CD4-positive, alpha-beta T cell (primary cell): ENCODE measurements at regions not wholly inside any gene's neighbourhood (a gene's known extent, or its start where the extent isn't known, plus 50 kb on each side); places are given as distances from the start of the nearest gene placed in this dataset. TPM values are rescaled to one million over a fixed set of nuclear protein-coding genes. Genes with fewer than 3 reads are reported as not detected.

Experiments
- ATAC-seq: fragments of 200-7000 bp; cut with Tn5 transposase; one replicate; pipeline ENCODE4 v1.10.0; 2022; ENCODE audit warnings: mild to moderate bottlenecking; ENCODE audit not compliant: poor library complexity
- CTCF ChIA-PET: fragments of 350-600 bp; sonication (Branson Sonifier 250); formaldehyde crosslinking; loops from one replicate; lab custom pipeline; 2021; ENCODE audit warnings: antibody characterized with exemption, inconsistent platforms; lab: Charles Lee
- POLR2A ChIA-PET: fragments of 350-600 bp; sonication (Branson Sonifier 250); formaldehyde crosslinking; loops from one replicate; lab custom pipeline; 2021; ENCODE audit warnings: antibody characterized with exemption, inconsistent platforms; lab: Charles Lee
- DNase-seq, 14 experiments: peaks; one replicate each; pipeline ENCODE4 v3.0.0-alpha.2; 2013 to 2020; ENCODE audit warnings: mixed read lengths in 2 of 14
- H3K27ac ChIP-seq, 2 donors: one replicate each; pipeline versions ENCODE4 v1.5.1 to v1.7.0; 2013; ENCODE audit warnings: low read length in 2 of 2, low read depth in 1 of 2, mild to moderate bottlenecking in 1 of 2
- H3K27me3 ChIP-seq, 2 experiments: 1 replicate in 1 of 2; 2 replicates in 1 of 2; pipeline versions ENCODE4 v1.6.1 to v1.7.0; 2013; ENCODE audit warnings: low read length in 2 of 2, control low read depth in 1 of 2, mild to moderate bottlenecking in 1 of 2, moderate library complexity in 1 of 2; ENCODE audit not compliant: insufficient read depth in 2 of 2, control insufficient read depth in 1 of 2
- H3K36me3 ChIP-seq: one replicate; pipeline ENCODE4 v1.6.1; 2013; ENCODE audit warnings: low read length, control low read depth; ENCODE audit not compliant: insufficient read depth
- H3K4me1 ChIP-seq: one replicate; pipeline ENCODE4 v1.6.1; 2013; ENCODE audit warnings: low read length, control low read depth; ENCODE audit not compliant: insufficient read depth
- H3K4me3 ChIP-seq: one replicate; pipeline ENCODE4 v1.5.1; 2013; ENCODE audit warnings: mild to moderate bottlenecking, low read length, moderate library complexity
- H3K9me3 ChIP-seq, 2 experiments: 1 replicate in 1 of 2; 2 replicates in 1 of 2; pipeline versions ENCODE4 v1.6.1 to v1.7.0; 2013; ENCODE audit warnings: low read length in 2 of 2, mild to moderate bottlenecking in 2 of 2, control low read depth in 1 of 2, moderate library complexity in 1 of 2; ENCODE audit not compliant: control insufficient read depth in 1 of 2, insufficient read depth in 1 of 2
- H3K27ac Mint-ChIP-seq: one replicate; pipeline ENCODE4 v1.8.0; 2020; ENCODE audit warnings: mixed read lengths
- H3K27me3 Mint-ChIP-seq: one replicate; pipeline ENCODE4 v1.8.0; 2021; ENCODE audit warnings: mixed read lengths
- H3K36me3 Mint-ChIP-seq: one replicate; pipeline ENCODE4 v1.8.0; 2021; ENCODE audit warnings: low read depth, mixed read lengths
- H3K4me1 Mint-ChIP-seq: one replicate; pipeline ENCODE4 v1.8.0; 2021; ENCODE audit warnings: low read depth, mixed read lengths
- H3K4me3 Mint-ChIP-seq: one replicate; pipeline ENCODE4 v1.8.0; 2020; ENCODE audit warnings: mild to moderate bottlenecking, mixed read lengths
- H3K9me3 Mint-ChIP-seq: one replicate; pipeline ENCODE4 v1.8.0; 2020; ENCODE audit warnings: mixed read lengths
- CTCF ChIP-seq: fragments of 200-600 bp; IDR thresholded peaks from one replicate; pipeline ENCODE4 v1.8.0; 2022; ENCODE audit warnings: antibody characterized with exemption, mild to moderate bottlenecking
- intact Hi-C, 2 experiments: fragments of 100-400 bp; cut with DNase I in 1 of 2; cut with micrococcal nuclease in 1 of 2; formaldehyde crosslinking; loops; one replicate each; pipeline versions ENCODE4 v1.15.1 to v1.9.0; 2023 to 2025; cut with DNase I, micrococcal nuclease
- microRNA-seq: library from miRNA; unstranded; fragments of <30 nt; microRNA quantifications from one replicate; pipeline ENCODE4 v1.2.0, GENCODE V29; 2021; ENCODE audit warnings: borderline microRNAs expressed, borderline replicate concordance

GRCh38 chr5:154529282-154529681 lies 51.3 kb upstream of the HAND1 start:
- CTCF ChIA-PET = interaction anchor here (1.4 kb wide), 1 partner anchor 9 kb away, joined by 3 read pairs; no protein-coding TSS in a partner anchor
- no peak for DNase-seq
- no peaks in the 10 kb centered on the region for H3K9me3 Mint-ChIP-seq
- H3K27me3 Mint-ChIP-seq = peaks cover 43% of the 10 kb centered on the region
- intact Hi-C loops = no loop called here
- H3K36me3 Mint-ChIP-seq = no peaks in the 10 kb centered on the region
- no peaks in the 10 kb centered on the region for H3K4me1 Mint-ChIP-seq
- no peak overlapping the region for H3K27ac Mint-ChIP-seq
- POLR2A ChIA-PET = no interaction called here
- no peak overlapping the region for H3K4me3 Mint-ChIP-seq
- ATAC-seq = no peak
- H3K27me3 ChIP-seq = peaks cover 0 to 11% of the 10 kb centered on the region in 2 experiments
- H3K9me3 ChIP-seq = no peaks in the 10 kb centered on the region
- no peaks in the 10 kb centered on the region for H3K36me3 ChIP-seq
- H3K4me3 ChIP-seq = no peak overlapping the region
- no peaks in the 10 kb centered on the region for H3K4me1 ChIP-seq
- no peak overlapping the region for H3K27ac ChIP-seq
- no peak for TF ChIP-seq CTCF

- no peaks in the 10 kb centered on the region for H3K4me1 ChIP-seq
- H3K4me3 ChIP-seq = no peak overlapping the region
- intact Hi-C loops = no loop called here
- no peaks in the 10 kb centered on the region for H3K9me3 ChIP-seq
- no peak overlapping the region for H3K27ac ChIP-seq
- no peaks in the 10 kb centered on the region for H3K36me3 Mint-ChIP-seq
- H3K27ac Mint-ChIP-seq = no peak overlapping the region
- DNase-seq (no peak), ATAC-seq (no peak)
- TF ChIP-seq CTCF = no peak
- H3K27me3 ChIP-seq = peaks cover under 1 to 11% of the 10 kb centered on the region in 2 experiments
- ChIA-PET POLR2A (no interaction called here), CTCF (interaction anchor here (1.4 kb wide), 1 partner anchor 8 kb away, joined by 3 read pairs; no protein-coding TSS in a partner anchor)
- H3K9me3 Mint-ChIP-seq = no peaks in the 10 kb centered on the region
- no peaks in the 10 kb centered on the region for H3K36me3 ChIP-seq
- no peaks in the 10 kb centered on the region for H3K4me1 Mint-ChIP-seq
- no peak overlapping the region for H3K4me3 Mint-ChIP-seq
- H3K27me3 Mint-ChIP-seq = peaks cover 49% of the 10 kb centered on the region
Measured at GRCh38 chr5:154528005-154528594, 50.1 kb upstream of the HAND1 start.

Small RNA genes in the stretch of these regions (microRNA-seq; reads per million reads assigned to microRNA genes)
- gene MIR1303 (not detected), gene MIR3141 (not detected)
